ENCODE measurements at regions not wholly inside any gene's neighbourhood (a gene's known extent, or its start where the extent isn't known, plus 50 kb on each side); places are given as distances from the start of the nearest gene placed in this dataset.

- H2AFZ ChIP-seq (ENCODE audit: low read length): no peak overlapping the region
- no peak overlapping the region for H3K27ac ChIP-seq (ENCODE audit: insufficient read depth, low read length)
- H3K4me2 ChIP-seq (ENCODE audit: extremely low read depth, insufficient read depth, low read length): no peak overlapping the region
- TF ChIP-seq EZH2 (IDR thresholded peaks at IDR 0.05; ENCODE audit: low read length, missing control alignments) (no peak), CTCF (conservative IDR thresholded peaks at IDR 0.05 in 1 of 2, IDR thresholded peaks at IDR 0.05 in 1 of 2; ENCODE audit: low read depth in 1 of 2, low read length in 2 of 2) (no peak)
- no peaks in the 10 kb centered on the region for H3K27me3 ChIP-seq (ENCODE audit: control insufficient read depth, insufficient read depth, low read length)
- H4K20me1 ChIP-seq (ENCODE audit: control insufficient read depth, extremely low read depth, insufficient read depth, low read length): no peaks in the 10 kb centered on the region
- no peak for DNase-seq (ENCODE audit: low read depth in 2 of 2)
- no peak overlapping the region for H3K4me3 ChIP-seq (replicated peaks in 1 of 4; ENCODE audit: control extremely low read depth in 1 of 4, insufficient read depth in 1 of 4, low read depth in 3 of 4, low read length in 4 of 4)
- no peaks in the 10 kb centered on the region for H3K36me3 ChIP-seq (ENCODE audit: control insufficient read depth, insufficient read depth, low read length)
- no peaks in the 10 kb centered on the region for H3K79me2 ChIP-seq (ENCODE audit: control insufficient read depth, insufficient read depth, low read length)
- no peak overlapping the region for H3K9ac ChIP-seq (ENCODE audit: insufficient read depth, low read length)
- no peaks in the 10 kb centered on the region for H3K4me1 ChIP-seq (ENCODE audit: control insufficient read depth, extremely low read depth, insufficient read depth, low read length)
- no peaks in the 10 kb centered on the region for H3K9me3 ChIP-seq (ENCODE audit: control insufficient read depth, insufficient read depth, low read depth, low read length)
These were observed 781.8 kb downstream of the DNAJB9 start for GRCh38 chr7:109351493-109351892.

- Histone ChIP-seq H3K9me3 (ENCODE audit: control insufficient read depth, insufficient read depth, low read depth, low read length) (no peaks in the 10 kb centered on the region), H3K4me2 (ENCODE audit: extremely low read depth, insufficient read depth, low read length) (no peak overlapping the region), H3K79me2 (ENCODE audit: control insufficient read depth, insufficient read depth, low read length) (no peaks in the 10 kb centered on the region), H3K27ac (ENCODE audit: insufficient read depth, low read length) (no peak overlapping the region), H3K27me3 (ENCODE audit: control insufficient read depth, insufficient read depth, low read length) (no peaks in the 10 kb centered on the region), H3K4me1 (ENCODE audit: control insufficient read depth, extremely low read depth, insufficient read depth, low read length) (no peaks in the 10 kb centered on the region), H2AFZ (ENCODE audit: low read length) (no peak overlapping the region), H4K20me1 (ENCODE audit: control insufficient read depth, extremely low read depth, insufficient read depth, low read length) (no peaks in the 10 kb centered on the region), H3K4me3 (replicated peaks in 1 of 4; ENCODE audit: control extremely low read depth in 1 of 4, insufficient read depth in 1 of 4, low read depth in 3 of 4, low read length in 4 of 4) (no peak overlapping the region), H3K36me3 (ENCODE audit: control insufficient read depth, insufficient read depth, low read length) (no peaks in the 10 kb centered on the region), H3K9ac (ENCODE audit: insufficient read depth, low read length) (no peak overlapping the region)
- TF ChIP-seq EZH2 (IDR thresholded peaks at IDR 0.05; ENCODE audit: low read length, missing control alignments): no peak
- TF ChIP-seq CTCF (conservative IDR thresholded peaks at IDR 0.05 in 1 of 2, IDR thresholded peaks at IDR 0.05 in 1 of 2; ENCODE audit: low read depth in 1 of 2, low read length in 2 of 2): no peak
- no peak for DNase-seq (ENCODE audit: low read depth in 2 of 2)
These were observed 784.3 kb downstream of the DNAJB9 start for GRCh38 chr7:109354000-109354399.

GRCh38 chr7:109354552-109354951 lies 784.9 kb downstream of the DNAJB9 start:
- no peak overlapping the region for H3K27ac ChIP-seq (ENCODE audit: insufficient read depth, low read length)
- H2AFZ ChIP-seq (ENCODE audit: low read length): no peak overlapping the region
- H4K20me1 ChIP-seq (ENCODE audit: control insufficient read depth, extremely low read depth, insufficient read depth, low read length): no peaks in the 10 kb centered on the region
- no peaks in the 10 kb centered on the region for H3K4me1 ChIP-seq (ENCODE audit: control insufficient read depth, extremely low read depth, insufficient read depth, low read length)
- H3K9ac ChIP-seq (ENCODE audit: insufficient read depth, low read length): no peak overlapping the region
- DNase-seq (ENCODE audit: low read depth in 2 of 2): no peak
- no peaks in the 10 kb centered on the region for H3K27me3 ChIP-seq (ENCODE audit: control insufficient read depth, insufficient read depth, low read length)
- no peaks in the 10 kb centered on the region for H3K36me3 ChIP-seq (ENCODE audit: control insufficient read depth, insufficient read depth, low read length)
- no peak overlapping the region for H3K4me2 ChIP-seq (ENCODE audit: extremely low read depth, insufficient read depth, low read length)
- no peaks in the 10 kb centered on the region for H3K9me3 ChIP-seq (ENCODE audit: control insufficient read depth, insufficient read depth, low read depth, low read length)
- no peak overlapping the region for H3K4me3 ChIP-seq (replicated peaks in 1 of 4; ENCODE audit: control extremely low read depth in 1 of 4, insufficient read depth in 1 of 4, low read depth in 3 of 4, low read length in 4 of 4)
- no peaks in the 10 kb centered on the region for H3K79me2 ChIP-seq (ENCODE audit: control insufficient read depth, insufficient read depth, low read length)
- TF ChIP-seq CTCF (conservative IDR thresholded peaks at IDR 0.05 in 1 of 2, IDR thresholded peaks at IDR 0.05 in 1 of 2; ENCODE audit: low read depth in 1 of 2, low read length in 2 of 2): no peak
- no peak for TF ChIP-seq EZH2 (IDR thresholded peaks at IDR 0.05; ENCODE audit: low read length, missing control alignments)

Measured in fibroblast of lung (primary cell).